Ectodermal cell (in vitro differentiated cells): ENCODE measurements at regions not wholly inside any gene's neighbourhood (a gene's known extent, or its start where the extent isn't known, plus 50 kb on each side); places are given as distances from the start of the nearest gene placed in this dataset.
"Not testable (repeated sequence)": the region's sequence is repeated elsewhere in the genome, so short reads cannot be mapped to it uniquely, and the experiment has no call there.

Experiments
- H3K27ac ChIP-seq: 2 replicates; pipeline ENCODE4 v1.7.0; 2013; ENCODE audit warnings: mild to moderate bottlenecking, low read depth, low read length; ENCODE audit not compliant: insufficient read depth, poor library complexity, severe bottlenecking
- H3K27me3 ChIP-seq: 2 replicates; pipeline ENCODE4 v1.7.0; 2013; ENCODE audit warnings: mild to moderate bottlenecking, low read length; ENCODE audit not compliant: insufficient read depth, control insufficient read depth, poor library complexity, severe bottlenecking
- H3K36me3 ChIP-seq: one replicate; pipeline ENCODE4 v1.7.0; 2013; ENCODE audit warnings: low read length; ENCODE audit not compliant: control insufficient read depth, insufficient read depth
- H3K4me1 ChIP-seq: one replicate; pipeline ENCODE4 v1.7.0; 2013; ENCODE audit warnings: low read length; ENCODE audit not compliant: control insufficient read depth, insufficient read depth
- H3K4me3 ChIP-seq: 2 replicates; pipeline ENCODE4 v1.7.0; 2013; ENCODE audit warnings: low read depth, low read length, control low read depth; ENCODE audit not compliant: insufficient read depth
- H3K9me3 ChIP-seq: 2 replicates; pipeline ENCODE4 v1.7.0; 2013; ENCODE audit warnings: mild to moderate bottlenecking, low read length, moderate library complexity; ENCODE audit not compliant: control insufficient read depth
- WGBS, 2 experiments: methylation state at CpG; one replicate each; pipeline ENCODE4 v1.1.7; 2013; ENCODE audit warnings: missing lambda C conversion rate in 2 of 2; 5-methylcytosine and 5-hydroxymethylcytosine counted together

- Histone ChIP-seq H3K27me3 (no peaks in the 10 kb centered on the region), H3K36me3 (no peaks in the 10 kb centered on the region), H3K4me1 (no peaks in the 10 kb centered on the region), H3K27ac (no peak overlapping the region), H3K4me3 (no peak overlapping the region), H3K9me3 (no peaks in the 10 kb centered on the region)
- WGBS, 2 experiments = 93% methylated on average over 6 of the region's 6 CpGs
Measured at GRCh38 chr7:142442396-142442795, 184.5 kb upstream of the PRSS58 start.

DNA sequence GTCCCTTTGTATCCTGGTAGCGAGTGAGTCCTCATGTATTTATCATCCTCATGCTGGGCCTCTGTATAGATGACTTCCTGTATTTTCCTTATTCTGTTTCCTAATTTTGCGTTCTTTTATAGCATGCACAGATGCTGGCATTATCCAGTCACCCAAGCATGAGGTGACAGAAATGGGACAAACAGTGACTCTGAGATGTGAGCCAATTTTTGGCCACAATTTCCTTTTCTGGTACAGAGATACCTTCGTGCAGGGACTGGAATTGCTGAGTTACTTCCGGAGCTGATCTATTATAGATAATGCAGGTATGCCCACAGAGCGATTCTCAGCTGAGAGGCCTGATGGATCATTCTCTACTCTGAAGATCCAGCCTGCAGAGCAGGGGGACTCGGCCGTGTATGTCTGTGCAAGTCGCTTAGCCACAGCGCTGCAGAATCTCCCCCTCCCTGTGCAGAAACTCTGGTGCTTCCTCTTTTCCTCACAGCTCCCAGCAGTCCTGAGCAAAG is 183.1 kb upstream of the PRSS58 start:
- Histone ChIP-seq H3K27ac (no peak overlapping the region), H3K4me3 (no peak overlapping the region), H3K36me3 (no peaks in the 10 kb centered on the region), H3K27me3 (no peaks in the 10 kb centered on the region), H3K9me3 (no peaks in the 10 kb centered on the region), H3K4me1 (no peaks in the 10 kb centered on the region)
- WGBS, 2 experiments = 79 to 84% methylated on average over 9 of the region's 9 CpGs

- Histone ChIP-seq H3K4me1 (no peaks in the 10 kb centered on the region), H3K27me3 (no peaks in the 10 kb centered on the region), H3K9me3 (no peaks in the 10 kb centered on the region), H3K36me3 (no peaks in the 10 kb centered on the region), H3K4me3 (no peak overlapping the region), H3K27ac (no peak overlapping the region)
- 77 to 82% methylated on average over 6 of the region's 6 CpGs for WGBS, 2 experiments
Measured at GRCh38 chr7:142440219-142440905, 182.5 kb upstream of the PRSS58 start.

DNA sequence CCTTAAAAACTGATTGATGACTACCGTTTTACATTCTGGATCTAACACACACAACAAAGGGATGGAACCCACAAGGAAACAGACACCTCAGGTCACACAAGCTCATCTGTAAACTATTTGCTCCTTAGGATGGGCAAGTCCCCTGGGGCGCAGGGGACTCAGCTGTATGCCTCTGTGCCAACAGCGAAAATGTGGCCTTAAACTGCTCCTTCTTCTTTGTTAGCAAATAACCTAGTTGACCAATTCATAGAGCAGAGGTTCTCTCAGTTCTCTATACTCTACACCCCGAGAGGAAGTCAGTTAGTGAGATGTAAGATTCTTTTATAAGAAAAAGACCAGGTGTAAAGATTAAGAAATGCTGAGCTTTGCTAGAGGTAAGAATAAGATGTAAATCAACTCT is 181.9 kb upstream of the PRSS58 start:
- Histone ChIP-seq H3K9me3 (no peaks in the 10 kb centered on the region), H3K27me3 (no peaks in the 10 kb centered on the region), H3K27ac (no peak overlapping the region), H3K4me3 (no peak overlapping the region), H3K36me3 (no peaks in the 10 kb centered on the region), H3K4me1 (no peaks in the 10 kb centered on the region)
- WGBS, 2 experiments = 94% methylated on average over 3 to 4 of the region's 4 CpGs

GRCh38 chr7:142438923-142439515 is 181.2 kb upstream of the PRSS58 start:
- Histone ChIP-seq H3K36me3 (no peaks in the 10 kb centered on the region), H3K27ac (no peak overlapping the region), H3K9me3 (no peaks in the 10 kb centered on the region), H3K4me1 (no peaks in the 10 kb centered on the region), H3K4me3 (no peak overlapping the region), H3K27me3 (no peaks in the 10 kb centered on the region)
- WGBS, 2 experiments = 69 to 70% methylated on average over 8 of the region's 8 CpGs

DNA sequence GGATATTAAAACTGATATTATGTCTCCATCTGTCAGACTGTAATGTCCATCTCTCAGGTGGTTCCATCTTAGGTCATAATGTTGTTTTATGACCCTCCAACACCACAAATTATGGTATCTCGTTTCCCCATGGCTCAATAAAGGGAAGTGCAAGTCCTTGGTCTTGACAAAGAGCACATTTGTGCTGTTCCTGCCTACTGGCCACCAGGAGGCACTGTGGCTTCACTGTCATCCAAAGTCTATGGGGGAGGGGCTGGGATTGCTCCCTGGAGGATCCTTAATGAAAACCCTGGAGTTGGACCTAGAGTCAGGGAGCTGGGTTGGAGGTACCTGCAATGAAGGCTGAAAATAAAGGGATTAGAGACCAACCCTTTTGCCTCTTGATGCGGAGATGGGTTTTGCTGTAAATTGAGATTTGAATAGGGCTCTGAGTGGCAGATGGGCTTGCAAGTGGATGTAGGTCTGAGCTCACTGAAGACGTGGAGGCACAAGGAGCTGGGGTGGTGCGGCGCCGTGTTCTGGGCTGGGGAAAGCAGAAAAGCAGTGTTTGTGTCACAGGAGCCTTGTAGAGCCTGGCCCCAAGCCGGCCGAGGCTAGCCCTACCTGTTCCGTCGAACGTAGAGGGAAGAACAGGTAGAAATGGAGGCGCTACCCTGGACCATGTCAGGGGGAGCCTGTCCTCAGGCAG is 180.5 kb upstream of the PRSS58 start:
- WGBS, 2 experiments = 91 to 92% methylated on average over 12 of the region's 12 CpGs
- Histone ChIP-seq H3K9me3 (no peaks in the 10 kb centered on the region), H3K4me3 (no peak overlapping the region), H3K36me3 (no peaks in the 10 kb centered on the region), H3K27me3 (no peaks in the 10 kb centered on the region), H3K4me1 (no peaks in the 10 kb centered on the region), H3K27ac (no peak overlapping the region)

DNA sequence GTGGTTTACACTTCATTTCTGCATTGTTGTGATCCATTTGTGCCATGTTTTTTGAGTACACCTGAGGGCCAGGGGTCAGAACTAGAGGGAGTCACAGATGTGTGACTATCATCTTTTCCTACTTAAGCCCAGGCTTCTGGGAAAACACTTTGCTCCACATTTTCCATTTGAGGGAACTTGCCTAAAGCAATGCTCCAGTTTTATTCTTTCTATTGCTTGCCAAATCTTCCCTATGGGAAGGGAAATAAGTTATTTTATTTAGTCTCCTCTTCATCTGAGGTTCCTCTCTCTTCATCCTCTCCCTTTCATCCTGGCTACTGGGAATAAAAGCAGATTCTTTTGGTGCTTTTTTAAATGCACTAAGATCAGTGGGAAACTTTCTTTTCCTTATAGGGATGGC is 179.9 kb upstream of the PRSS58 start:
- Histone ChIP-seq H3K4me1 (no peaks in the 10 kb centered on the region), H3K27ac (no peak overlapping the region), H3K4me3 (no peak overlapping the region), H3K9me3 (no peaks in the 10 kb centered on the region), H3K27me3 (no peaks in the 10 kb centered on the region), H3K36me3 (no peaks in the 10 kb centered on the region)

GRCh38 chr7:142436601-142437000 is 178.7 kb upstream of the PRSS58 start:
- Histone ChIP-seq H3K9me3 (no peaks in the 10 kb centered on the region), H3K4me3 (no peak overlapping the region), H3K36me3 (no peaks in the 10 kb centered on the region), H3K27ac (no peak overlapping the region), H3K27me3 (no peaks in the 10 kb centered on the region), H3K4me1 (no peaks in the 10 kb centered on the region)
- 92 to 100% methylated on average over 1 of the region's 2 CpGs for WGBS, 2 experiments

DNA sequence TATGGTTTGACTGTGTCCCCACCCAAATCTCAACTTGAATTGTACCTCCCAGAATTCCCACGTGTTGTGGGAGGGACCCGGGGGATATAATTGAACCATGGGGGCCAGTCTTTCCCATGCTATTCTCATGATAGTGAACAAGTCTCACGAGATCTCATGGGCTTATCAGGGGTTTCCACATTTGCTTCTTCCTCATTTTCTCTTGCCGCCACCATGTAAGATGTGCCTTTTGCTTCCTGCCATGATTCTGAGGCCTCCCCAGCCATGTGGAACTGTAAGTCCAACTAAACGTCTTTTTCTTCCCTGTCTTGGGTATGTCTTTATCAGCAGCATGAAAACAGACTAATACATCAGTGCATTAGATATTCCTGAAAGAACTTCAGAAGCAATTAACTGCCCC is 177.7 kb upstream of the PRSS58 start:
- H3K27me3 ChIP-seq, H3K36me3 ChIP-seq, H3K27ac ChIP-seq, H3K9me3 ChIP-seq, H3K4me1 ChIP-seq, H3K4me3 ChIP-seq: not testable (repeated sequence)
- WGBS, 2 experiments = 89% methylated on average over 5 of the region's 5 CpGs

GRCh38 chr7:142434666-142435167 is 176.9 kb upstream of the PRSS58 start:
- Histone ChIP-seq H3K9me3 (no peaks in the 10 kb centered on the region), H3K27me3 (no peaks in the 10 kb centered on the region), H3K27ac (no peak overlapping the region), H3K4me3 (no peak overlapping the region), H3K4me1 (no peaks in the 10 kb centered on the region), H3K36me3 (no peaks in the 10 kb centered on the region)
- 92 to 95% methylated on average over 6 of the region's 7 CpGs for WGBS, 2 experiments
